Spleen (tissue), 7 donors: ENCODE measurements at regions not wholly inside any gene's neighbourhood (a gene's known extent, or its start where the extent isn't known, plus 50 kb on each side); places are given as distances from the start of the nearest gene placed in this dataset.

ENCODE experiments used
- CTCF ChIP-seq, 11 experiments: fragments of 200-600 bp in 7 of 11; fragments of 450-650 bp in 4 of 11; sonication (generic) in 4 of 11; IDR thresholded peaks in 8 of 11; conservative IDR thresholded peaks in 3 of 11; 1 replicate in 7 of 11; 2 replicates in 4 of 11; pipeline versions ENCODE4 v1.4.0 to v1.8.0; 2016 to 2021; ENCODE audit warnings: antibody characterized with exemption in 11 of 11, inconsistent platforms in 4 of 11, mild to moderate bottlenecking in 1 of 11
- POLR2A ChIP-seq, 3 donors: fragments of 450-650 bp; IDR thresholded peaks; one replicate each; pipeline ENCODE4 v1.5.1; 2017; ENCODE audit warnings: antibody characterized with exemption in 3 of 3, mild to moderate bottlenecking in 1 of 3
- donor health status: DM: no; HTN: no; CAD: no; lungs with moderate emphysema.
- donor health status: DM: no; HTN: no; CAD: no.
- donor health status: DM: no; HTN: no; CAD: no.

GRCh38 chr1:193539731-193540459 lies 353.5 kb upstream of the B3GALT2 start:
- TF ChIP-seq CTCF (IDR thresholded peaks at IDR 0.05 in 8 of 11, conservative IDR thresholded peaks at IDR 0.05 in 3 of 11) (no peak), POLR2A (IDR thresholded peaks at IDR 0.05) (no peak)
